BJ (cell line): ENCODE measurements at regions not wholly inside any gene's neighbourhood (a gene's known extent, or its start where the extent isn't known, plus 50 kb on each side); places are given as distances from the start of the nearest gene placed in this dataset.

Experiments used
- CTCF ChIA-PET: fragments of 350-600 bp; formaldehyde crosslinking; extraction: SDS; loops from one replicate; lab custom pipeline; 2021; ENCODE audit warnings: antibody characterized with exemption, inconsistent platforms; lab: Yijun Ruan, JAX
- POLR2A ChIA-PET: fragments of 300-600 bp; sonication (Branson Sonifier 250); formaldehyde crosslinking; extraction: SDS; loops from one replicate; lab custom pipeline; 2021; ENCODE audit warnings: antibody characterized with exemption; lab: Charles Lee
- DNase-seq: peaks from one replicate; pipeline ENCODE4 v3.0.0-alpha.2; 2011; ENCODE audit warnings: low read depth
- H3K27me3 ChIP-seq: 2 replicates; pipeline ENCODE4 v1.6.0; 2011; ENCODE audit warnings: low read length; ENCODE audit not compliant: control insufficient read depth, insufficient read depth
- H3K36me3 ChIP-seq: 2 replicates; pipeline ENCODE4 v1.5.1; 2011; ENCODE audit warnings: low read length; ENCODE audit not compliant: control insufficient read depth, insufficient read depth
- H3K4me3 ChIP-seq: 2 replicates; pipeline ENCODE4 v1.5.1; 2011; ENCODE audit warnings: low read depth, mild to moderate bottlenecking, control low read depth, low read length
- CTCF ChIP-seq: IDR thresholded peaks from 2 replicates; pipeline ENCODE4 v1.5.1; 2011; ENCODE audit warnings: low read depth, mild to moderate bottlenecking, control low read depth, inconsistent platforms, low read length, moderate library complexity; ENCODE audit not compliant: insufficient read depth

- H3K4me3 ChIP-seq, result no peak overlapping the region
- H3K27me3 ChIP-seq, result no peaks in the 10 kb centered on the region
- H3K36me3 ChIP-seq, result no peaks in the 10 kb centered on the region
- CTCF ChIA-PET, result no interaction called here
- TF ChIP-seq CTCF, result no peak
- POLR2A ChIA-PET, result no interaction called here
- peak; percentile 13 for DNase-seq
These were observed 272.8 kb upstream of the EPHA5 start for GRCh38 chr4:65943076-65943475.

- Histone ChIP-seq H3K27me3 (no peaks in the 10 kb centered on the region), H3K36me3 (no peaks in the 10 kb centered on the region), H3K4me3 (no peak overlapping the region)
- CTCF ChIA-PET, result no interaction called here
- no peak for DNase-seq
- POLR2A ChIA-PET, result no interaction called here
- no peak for TF ChIP-seq CTCF
These were observed 254.6 kb upstream of the EPHA5 start for GRCh38 chr4:65924843-65925242.

GRCh38 chr4:65923616-65924015, 253.3 kb upstream of the EPHA5 start:
- ChIA-PET CTCF (no interaction called here), POLR2A (no interaction called here)
- H3K36me3 ChIP-seq, result no peaks in the 10 kb centered on the region
- DNase-seq, result no peak
- TF ChIP-seq CTCF, result no peak
- H3K27me3 ChIP-seq, result no peaks in the 10 kb centered on the region
- no peak overlapping the region for H3K4me3 ChIP-seq

- DNase-seq, result no peak
- H3K36me3 ChIP-seq, result no peaks in the 10 kb centered on the region
- ChIA-PET CTCF (no interaction called here), POLR2A (no interaction called here)
- H3K4me3 ChIP-seq, result no peak overlapping the region
- no peak for TF ChIP-seq CTCF
- H3K27me3 ChIP-seq, result no peaks in the 10 kb centered on the region
These were observed 250.9 kb upstream of the EPHA5 start for GRCh38 chr4:65921180-65921579.

- ChIA-PET CTCF (no interaction called here), POLR2A (no interaction called here)
- DNase-seq, result no peak
These were observed 248.6 kb upstream of the EPHA5 start for GRCh38 chr4:65918872-65919271.

More at GRCh38 chr4:65918872-65919271, 248.6 kb upstream of the EPHA5 start:
- no peaks in the 10 kb centered on the region for H3K36me3 ChIP-seq
- no peak overlapping the region for H3K4me3 ChIP-seq
- TF ChIP-seq CTCF, result no peak
- no peaks in the 10 kb centered on the region for H3K27me3 ChIP-seq
